ENCODE measurements at regions not wholly inside any gene's neighbourhood (a gene's known extent, or its start where the extent isn't known, plus 50 kb on each side); places are given as distances from the start of the nearest gene placed in this dataset.

DNA sequence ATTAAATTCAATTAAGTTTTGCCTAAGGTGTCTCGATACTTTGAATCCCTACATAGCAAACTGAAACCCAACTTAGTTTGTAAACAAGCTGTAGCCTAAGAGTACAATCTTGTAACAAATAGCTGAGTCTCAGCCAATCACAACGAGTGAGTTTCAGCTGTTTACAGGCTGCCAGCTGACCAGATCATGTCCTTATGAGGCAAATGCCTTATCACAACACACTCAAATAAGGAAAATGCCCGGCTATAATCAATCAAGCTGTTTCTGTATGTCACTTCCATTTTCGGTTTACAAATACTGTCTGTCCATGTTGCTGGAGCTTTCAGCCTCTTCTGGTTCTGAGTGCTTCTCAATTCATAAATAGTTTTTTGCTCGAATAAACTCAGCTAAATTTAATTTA is 943.8 kb downstream of the SLC16A7 start:
- TF ChIP-seq, protein P1, sequence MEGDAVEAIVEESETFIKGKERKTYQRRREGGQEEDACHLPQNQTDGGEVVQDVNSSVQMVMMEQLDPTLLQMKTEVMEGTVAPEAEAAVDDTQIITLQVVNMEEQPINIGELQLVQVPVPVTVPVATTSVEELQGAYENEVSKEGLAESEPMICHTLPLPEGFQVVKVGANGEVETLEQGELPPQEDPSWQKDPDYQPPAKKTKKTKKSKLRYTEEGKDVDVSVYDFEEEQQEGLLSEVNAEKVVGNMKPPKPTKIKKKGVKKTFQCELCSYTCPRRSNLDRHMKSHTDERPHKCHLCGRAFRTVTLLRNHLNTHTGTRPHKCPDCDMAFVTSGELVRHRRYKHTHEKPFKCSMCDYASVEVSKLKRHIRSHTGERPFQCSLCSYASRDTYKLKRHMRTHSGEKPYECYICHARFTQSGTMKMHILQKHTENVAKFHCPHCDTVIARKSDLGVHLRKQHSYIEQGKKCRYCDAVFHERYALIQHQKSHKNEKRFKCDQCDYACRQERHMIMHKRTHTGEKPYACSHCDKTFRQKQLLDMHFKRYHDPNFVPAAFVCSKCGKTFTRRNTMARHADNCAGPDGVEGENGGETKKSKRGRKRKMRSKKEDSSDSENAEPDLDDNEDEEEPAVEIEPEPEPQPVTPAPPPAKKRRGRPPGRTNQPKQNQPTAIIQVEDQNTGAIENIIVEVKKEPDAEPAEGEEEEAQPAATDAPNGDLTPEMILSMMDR (IDR thresholded peaks at IDR 0.05; ENCODE audit: low read depth, low read length) = no peak
- TF ChIP-seq EZH2phosphoT487 (IDR thresholded peaks at IDR 0.05; ENCODE audit: low read depth) = no peak

All from OCI-LY3 (cell line).